Ovary (tissue), 3 donors: ENCODE measurements at regions not wholly inside any gene's neighbourhood (a gene's known extent, or its start where the extent isn't known, plus 50 kb on each side); places are given as distances from the start of the nearest gene placed in this dataset.

Experiments used
- CTCF ChIP-seq, 3 donors: fragments of 450-650 bp in 2 of 3; fragments of 200-600 bp in 1 of 3; IDR thresholded peaks; one replicate each; pipeline versions ENCODE4 v1.5.1 to v1.8.0; 2016 to 2022; ENCODE audit warnings: antibody characterized with exemption in 3 of 3, mild to moderate bottlenecking in 1 of 3
- POLR2A ChIP-seq: fragments of 450-650 bp; IDR thresholded peaks from one replicate; pipeline ENCODE4 v1.6.1; 2017; ENCODE audit warnings: antibody characterized with exemption, mild to moderate bottlenecking, moderate library complexity
- donor health status: DM: no; HTN: no; CAD: no.

GRCh38 chr1:25090707-25091422 lies 141.4 kb downstream of the SYF2 start:
- TF ChIP-seq CTCF (IDR thresholded peaks at IDR 0.05) (no peak), POLR2A (no peak)
